Peyer's patch (tissue), 4 donors: ENCODE measurements at regions not wholly inside any gene's neighbourhood (a gene's known extent, or its start where the extent isn't known, plus 50 kb on each side); places are given as distances from the start of the nearest gene placed in this dataset.

Experiments used
- DNase-seq, 3 donors: peaks; one replicate each; pipeline ENCODE4 v3.0.0-alpha.2; 2017 to 2019
- H3K27ac ChIP-seq, 4 donors: fragments of 200-600 bp; sonication (generic); one replicate each; pipeline ENCODE4 v1.5.1; 2016 to 2019
- H3K27me3 ChIP-seq, 2 donors: fragments of 200-600 bp; sonication (generic); one replicate each; pipeline ENCODE4 v1.5.1; 2019
- H3K36me3 ChIP-seq, 3 donors: fragments of 200-600 bp; sonication (generic); one replicate each; pipeline ENCODE4 v1.5.1; 2016 to 2019
- H3K4me1 ChIP-seq, 4 donors: fragments of 200-600 bp; sonication (generic); one replicate each; pipeline ENCODE4 v1.5.1; 2016 to 2019
- H3K4me3 ChIP-seq, 4 donors: fragments of 200-600 bp; sonication (generic); 1 replicate in 3 of 4; 2 replicates in 1 of 4; pipeline ENCODE4 v1.5.1; 2016 to 2019; ENCODE audit warnings: mild to moderate bottlenecking in 1 of 4
- H3K9me3 ChIP-seq, 4 donors: fragments of 200-600 bp; sonication (generic); one replicate each; pipeline ENCODE4 v1.5.1; 2016 to 2019; ENCODE audit warnings: mild to moderate bottlenecking in 1 of 4
- CTCF ChIP-seq, 6 experiments: fragments of 450-650 bp in 4 of 6; fragments of 200-600 bp in 2 of 6; sonication (generic) in 1 of 6; IDR thresholded peaks; one replicate each; pipeline ENCODE4 v1.5.1; 2017 to 2019; ENCODE audit warnings: antibody characterized with exemption in 6 of 6, mild to moderate bottlenecking in 3 of 6, moderate library complexity in 1 of 6
- POLR2A ChIP-seq, 2 donors: fragments of 450-650 bp; IDR thresholded peaks; one replicate each; pipeline ENCODE4 v1.5.1; 2017; ENCODE audit warnings: antibody characterized with exemption in 2 of 2, mild to moderate bottlenecking in 2 of 2, moderate library complexity in 2 of 2

- peak in 2 of 3 donors; percentile 69 to 80 for DNase-seq
- H3K27ac ChIP-seq: peak overlapping the region in 2 of 4 donors; percentile 70 to 78
- H3K9me3 ChIP-seq: no peaks in the 10 kb centered on the region
These were observed 79.2 kb upstream of the BACH2 start for GRCh38 chr6:90375681-90376439.

DNA sequence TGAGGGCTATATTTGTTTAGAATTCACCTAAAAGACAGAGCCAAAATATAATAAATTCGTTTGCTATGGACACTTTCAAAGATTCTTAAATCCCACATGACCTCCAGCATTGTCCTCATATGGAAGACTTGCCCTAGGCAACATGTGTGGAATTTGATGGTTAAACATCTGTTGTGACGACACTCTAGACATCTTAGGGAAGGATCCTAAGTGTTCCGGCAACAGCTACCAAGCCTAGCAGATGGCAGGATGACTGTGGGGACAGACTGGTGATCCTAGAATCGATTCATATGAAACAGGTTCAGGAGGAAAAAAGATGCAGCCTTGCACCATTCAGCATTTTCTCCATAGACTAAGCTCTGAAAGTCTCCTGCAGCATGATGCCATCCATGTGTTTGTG is 77.6 kb upstream of the BACH2 start:
- H3K27ac ChIP-seq: no peak overlapping the region

More at GRCh38 chr6:90375681-90376439, 79.2 kb upstream of the BACH2 start:
- no peaks in the 10 kb centered on the region for H3K36me3 ChIP-seq
- no peaks in the 10 kb centered on the region for H3K4me1 ChIP-seq
- TF ChIP-seq CTCF (IDR thresholded peaks at IDR 0.05) (no peak), POLR2A (IDR thresholded peaks at IDR 0.05) (no peak)
- H3K27me3 ChIP-seq: no peaks in the 10 kb centered on the region
- no peak overlapping the region for H3K4me3 ChIP-seq

DNA sequence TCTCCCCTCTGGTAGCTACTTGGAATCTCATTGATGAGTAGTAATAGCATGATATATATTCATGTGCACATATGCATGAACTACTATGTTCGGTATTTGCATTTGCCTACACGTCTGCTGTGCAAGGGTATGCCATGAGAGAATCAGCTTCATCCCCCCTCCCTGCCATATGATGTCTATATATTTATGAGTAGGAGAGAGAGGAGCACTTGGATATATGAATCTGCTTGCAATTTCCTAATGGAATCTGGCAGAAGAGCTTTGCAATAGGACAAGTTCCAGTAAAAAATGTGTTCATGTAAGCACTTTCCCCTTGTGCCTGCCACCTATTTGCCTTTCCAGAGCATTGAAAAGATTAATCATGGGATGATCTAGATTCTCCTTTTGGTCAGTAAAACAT is 76.2 kb upstream of the BACH2 start:
- no peak overlapping the region for H3K4me3 ChIP-seq

More for the DNA sequence above, 77.6 kb upstream of the BACH2 start:
- TF ChIP-seq CTCF (IDR thresholded peaks at IDR 0.05) (no peak), POLR2A (IDR thresholded peaks at IDR 0.05) (no peak)
- no peaks in the 10 kb centered on the region for H3K27me3 ChIP-seq
- H3K4me3 ChIP-seq: no peak overlapping the region
- H3K36me3 ChIP-seq: no peaks in the 10 kb centered on the region
- no peak for DNase-seq
- no peaks in the 10 kb centered on the region for H3K4me1 ChIP-seq
- no peaks in the 10 kb centered on the region for H3K9me3 ChIP-seq

DNA sequence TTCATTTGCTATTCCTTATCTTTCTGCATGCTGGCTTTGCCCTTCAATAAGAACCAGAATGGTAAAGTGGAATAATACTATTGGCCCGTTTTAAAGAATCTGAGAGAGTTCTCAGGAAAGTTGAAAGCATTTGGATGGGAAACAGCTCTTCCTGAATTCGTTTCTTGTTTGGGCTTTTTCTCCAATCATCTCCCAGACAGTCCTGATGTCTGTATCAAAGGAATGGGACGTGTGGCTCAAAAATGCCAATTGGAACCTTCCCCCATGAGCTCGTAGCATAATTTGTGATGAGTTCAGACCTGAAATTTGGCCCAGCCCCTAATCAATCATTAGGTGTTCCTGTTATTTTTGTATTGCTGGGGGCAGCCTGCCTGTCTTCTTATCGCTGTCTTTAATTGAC is 75.8 kb upstream of the BACH2 start:
- no peak overlapping the region for H3K4me3 ChIP-seq
- no peak overlapping the region for H3K27ac ChIP-seq
- no peak for DNase-seq
- TF ChIP-seq POLR2A (IDR thresholded peaks at IDR 0.05) (no peak), CTCF (IDR thresholded peaks at IDR 0.05) (no peak)
- H3K4me1 ChIP-seq: peaks cover 0 to 5% (median 0%) of the 10 kb centered on the region in 4 donors
- H3K27me3 ChIP-seq: no peaks in the 10 kb centered on the region
- no peaks in the 10 kb centered on the region for H3K9me3 ChIP-seq
- H3K36me3 ChIP-seq: no peaks in the 10 kb centered on the region

More for the DNA sequence above, 76.2 kb upstream of the BACH2 start:
- Histone ChIP-seq H3K27ac (no peak overlapping the region), H3K4me1 (peaks cover 0 to 5% (median 0%) of the 10 kb centered on the region in 4 donors), H3K36me3 (no peaks in the 10 kb centered on the region), H3K9me3 (no peaks in the 10 kb centered on the region), H3K27me3 (no peaks in the 10 kb centered on the region)
- no peak for DNase-seq
- TF ChIP-seq POLR2A (IDR thresholded peaks at IDR 0.05) (no peak), CTCF (IDR thresholded peaks at IDR 0.05) (no peak)

GRCh38 chr6:90370493-90370959 is 73.9 kb upstream of the BACH2 start:
- Histone ChIP-seq H3K36me3 (no peaks in the 10 kb centered on the region), H3K4me3 (no peak overlapping the region), H3K27me3 (no peaks in the 10 kb centered on the region), H3K27ac (no peak overlapping the region), H3K4me1 (peaks cover 0 to 5% (median 0%) of the 10 kb centered on the region in 4 donors), H3K9me3 (no peaks in the 10 kb centered on the region)
- no peak for DNase-seq
- TF ChIP-seq POLR2A (IDR thresholded peaks at IDR 0.05) (no peak), CTCF (IDR thresholded peaks at IDR 0.05) (no peak)
